Kidney (tissue), 13 donors: ENCODE measurements at regions not wholly inside any gene's neighbourhood (a gene's known extent, or its start where the extent isn't known, plus 50 kb on each side); places are given as distances from the start of the nearest gene placed in this dataset.

Experiments
- DNase-seq, 5 donors: peaks; one replicate each; pipeline ENCODE4 v3.0.0-alpha.2; 2013 to 2020
- FAIRE-seq: peaks from 2 replicates; lab custom pipeline; 2012; peaks lifted over from hg19 to GRCh38; lab: Jason Lieb, UNC
- H3K27ac ChIP-seq, 2 donors: one replicate each; pipeline ENCODE4 v1.7.0; 2013; ENCODE audit warnings: low read depth in 2 of 2, low read length in 2 of 2, inconsistent platforms in 1 of 2
- H3K27me3 ChIP-seq: one replicate; pipeline ENCODE4 v1.7.1; 2013; ENCODE audit warnings: low read length, inconsistent platforms; ENCODE audit not compliant: control insufficient read depth, insufficient read depth
- H3K36me3 ChIP-seq, 3 donors: one replicate each; pipeline versions ENCODE4 v1.7.0 to v1.7.1; 2013; ENCODE audit warnings: low read length in 3 of 3, control low read depth in 1 of 3, inconsistent platforms in 1 of 3; ENCODE audit not compliant: insufficient read depth in 3 of 3, control insufficient read depth in 2 of 3
- H3K4me1 ChIP-seq, 3 donors: one replicate each; pipeline versions ENCODE4 v1.7.0 to v1.7.1; 2013; ENCODE audit warnings: low read length in 3 of 3, inconsistent platforms in 1 of 3, low read depth in 1 of 3; ENCODE audit not compliant: control insufficient read depth in 2 of 3, insufficient read depth in 2 of 3
- H3K4me3 ChIP-seq, 3 donors: one replicate each; pipeline versions ENCODE4 v1.7.0 to v1.8.1; 2013; ENCODE audit warnings: low read length in 3 of 3, control low read depth in 1 of 3, inconsistent platforms in 1 of 3
- H3K9ac ChIP-seq, 3 donors: one replicate each; pipeline versions ENCODE4 v1.7.0 to v1.7.1; 2013; ENCODE audit warnings: low read length in 3 of 3, control low read depth in 1 of 3, inconsistent platforms in 1 of 3
- H3K9me3 ChIP-seq, 3 donors: one replicate each; pipeline versions ENCODE4 v1.7.0 to v1.7.1; 2013; ENCODE audit warnings: low read length in 3 of 3, control low read depth in 1 of 3, inconsistent platforms in 1 of 3; ENCODE audit not compliant: control insufficient read depth in 2 of 3, insufficient read depth in 1 of 3
- CTCF ChIP-seq: IDR thresholded peaks from 3 replicates; pipeline ENCODE4 v1.5.1; 2012; ENCODE audit warnings: mild to moderate bottlenecking, moderate library complexity, borderline replicate concordance; ENCODE audit not compliant: insufficient read depth; ENCODE audit errors: extremely low read depth
- intact Hi-C: fragments of 100-400 bp; cut with DNase I; formaldehyde crosslinking; loops from one replicate; pipeline ENCODE4 v1.11.1; 2022
- donor health status: control.
- donor health status: control.
- donor health status: control.
- donor health status: control.
- donor health status: control.
- donor health status: DM: yes; HTN: yes; CAD: no.
- donor health status: Normal renal cell carcinoma (clear cell type).

GRCh38 chr7:131908714-131909113 lies 352.3 kb upstream of the PODXL start:
- no peaks in the 10 kb centered on the region for H3K27me3 ChIP-seq
- DNase-seq, result no peak
- H3K9ac ChIP-seq, result no peak overlapping the region
- no peaks in the 10 kb centered on the region for H3K4me1 ChIP-seq
- no peaks in the 10 kb centered on the region for H3K36me3 ChIP-seq
- no peak for TF ChIP-seq CTCF
- H3K9me3 ChIP-seq, result no peaks in the 10 kb centered on the region
- no peak for FAIRE-seq
- H3K27ac ChIP-seq, result no peak overlapping the region
- H3K4me3 ChIP-seq, result no peak overlapping the region
- intact Hi-C loops, result no loop called here

- intact Hi-C loops, result no loop called here
- no peak for FAIRE-seq
- Histone ChIP-seq H3K9me3 (no peaks in the 10 kb centered on the region), H3K27ac (no peak overlapping the region), H3K4me1 (no peaks in the 10 kb centered on the region), H3K27me3 (no peaks in the 10 kb centered on the region), H3K9ac (no peak overlapping the region), H3K4me3 (no peak overlapping the region), H3K36me3 (no peaks in the 10 kb centered on the region)
- TF ChIP-seq CTCF, result no peak
- no peak for DNase-seq
Measured at GRCh38 chr7:131905471-131905973, 349.1 kb upstream of the PODXL start.

DNA sequence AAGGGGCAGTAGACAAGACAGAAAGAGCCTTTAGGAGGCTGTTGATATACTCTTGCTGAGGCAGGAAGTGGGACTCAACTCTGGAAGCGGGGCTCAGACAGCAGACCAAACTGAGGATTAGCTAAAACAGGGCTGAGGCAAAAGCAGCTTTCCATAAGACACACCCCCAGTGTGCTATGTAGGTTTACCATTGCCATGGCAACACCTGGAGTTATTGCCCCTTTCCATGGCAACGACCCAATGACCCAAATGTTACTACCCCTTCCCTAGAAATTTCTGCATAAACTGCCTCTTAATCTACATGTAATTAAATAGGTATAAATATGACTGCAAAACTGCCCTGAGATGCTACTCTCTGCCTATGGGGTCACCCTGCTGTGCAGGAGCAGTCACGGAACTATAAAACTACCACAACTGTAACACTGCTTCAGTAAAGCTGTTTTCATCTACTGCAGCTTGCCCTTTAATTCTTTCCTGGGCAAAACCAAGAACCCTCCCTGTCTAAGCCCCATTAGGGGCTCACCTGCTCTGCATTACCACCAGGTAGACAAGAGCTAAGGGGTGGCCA lies 348.4 kb upstream of the PODXL start:
- DNase-seq (peak in 3 of 5 donors; percentile 23 to 39 (median 37)), FAIRE-seq (no peak)
- Histone ChIP-seq H3K36me3 (no peaks in the 10 kb centered on the region), H3K27me3 (no peaks in the 10 kb centered on the region), H3K9ac (no peak overlapping the region), H3K4me1 (no peaks in the 10 kb centered on the region), H3K27ac (no peak overlapping the region), H3K4me3 (no peak overlapping the region), H3K9me3 (no peaks in the 10 kb centered on the region)
- intact Hi-C loops, result no loop called here
- TF ChIP-seq CTCF, result no peak

- H3K9me3 ChIP-seq, result no peaks in the 10 kb centered on the region
- no peak overlapping the region for H3K9ac ChIP-seq
- no peak for TF ChIP-seq CTCF
- no peak for DNase-seq
- no peak for FAIRE-seq
- no peaks in the 10 kb centered on the region for H3K36me3 ChIP-seq
- H3K27ac ChIP-seq, result no peak overlapping the region
- intact Hi-C loops, result no loop called here
- H3K4me3 ChIP-seq, result no peak overlapping the region
- no peaks in the 10 kb centered on the region for H3K27me3 ChIP-seq
- no peaks in the 10 kb centered on the region for H3K4me1 ChIP-seq
Measured at GRCh38 chr7:131903315-131903714, 346.9 kb upstream of the PODXL start.
